Stomach (tissue), 8 donors: ENCODE measurements at regions not wholly inside any gene's neighbourhood (a gene's known extent, or its start where the extent isn't known, plus 50 kb on each side); places are given as distances from the start of the nearest gene placed in this dataset.

ENCODE experiments used
- DNase-seq, 2 donors: peaks; one replicate each; pipeline versions ENCODE4 v3.0.0 to v3.0.0-alpha.2; 2013 to 2019
- H3K27ac ChIP-seq, 5 donors: fragments of 200-600 bp in 4 of 5; sonication (generic) in 4 of 5; one replicate each; pipeline ENCODE4 v1.5.1; 2013 to 2019; ENCODE audit warnings: mild to moderate bottlenecking in 1 of 5, moderate library complexity in 1 of 5
- H3K27me3 ChIP-seq, 3 donors: fragments of 200-600 bp; sonication (generic); one replicate each; pipeline ENCODE4 v1.5.1; 2017 to 2019; ENCODE audit warnings: mixed run types in 1 of 3
- H3K36me3 ChIP-seq, 4 donors: fragments of 200-600 bp; sonication (generic); 1 replicate in 3 of 4; 2 replicates in 1 of 4; pipeline ENCODE4 v1.5.1; 2016 to 2019
- H3K4me1 ChIP-seq, 4 donors: fragments of 200-600 bp; sonication (generic); one replicate each; pipeline ENCODE4 v1.5.1; 2016 to 2019
- H3K4me3 ChIP-seq, 4 donors: fragments of 200-600 bp; sonication (generic) in 3 of 4; one replicate each; pipeline ENCODE4 v1.5.1; 2016 to 2019; ENCODE audit warnings: mild to moderate bottlenecking in 1 of 4
- H3K9me3 ChIP-seq, 4 donors: fragments of 200-600 bp; sonication (generic); one replicate each; pipeline ENCODE4 v1.5.1; 2016 to 2019
- EP300 ChIP-seq: sonication (generic); formaldehyde crosslinking; IDR thresholded peaks from one replicate; pipeline ENCODE4 v1.6.1; 2017; ENCODE audit warnings: antibody characterized with exemption
- POLR2A ChIP-seq, 4 donors: fragments of 450-650 bp; IDR thresholded peaks; one replicate each; pipeline ENCODE4 v1.6.1; 2016; ENCODE audit warnings: antibody characterized with exemption in 4 of 4, control low read depth in 2 of 4, mild to moderate bottlenecking in 1 of 4, moderate library complexity in 1 of 4
- POLR2AphosphoS5 ChIP-seq, 3 donors: sonication (generic); formaldehyde crosslinking; IDR thresholded peaks; one replicate each; pipeline ENCODE4 v1.6.1; 2016; ENCODE audit warnings: antibody characterized with exemption in 3 of 3
- WGBS, 5 donors: extraction: QIAGEN DNeasy Blood & Tissue Kit in 3 of 5; methylation state at CpG; one replicate each; pipeline versions ENCODE4 v1.1.5 to v1.1.7; 2013 to 2018; 5-methylcytosine and 5-hydroxymethylcytosine counted together
- intact Hi-C: fragments of 100-400 bp; cut with DNase I; formaldehyde crosslinking; loops from one replicate; pipeline ENCODE4 v1.15.1; 2023; ENCODE audit warnings: low total_unique reads
- TF ChIP-seq, protein P1 (sequence below), 7 experiments: fragments of 450-650 bp in 4 of 7; fragments of 200-600 bp in 3 of 7; sonication (generic) in 3 of 7; IDR thresholded peaks; one replicate each; pipeline ENCODE4 v1.5.1; 2016 to 2019; ENCODE audit warnings: antibody characterized with exemption in 7 of 7, control low read depth in 2 of 7, mild to moderate bottlenecking in 1 of 7
- donor health status: healthy with polysubstance abuse.
- donor health status: Bipolar disorder and iron deficiency.
- donor health status: healthy.

- no peak for DNase-seq
- Histone ChIP-seq H3K27ac (no peak overlapping the region), H3K4me3 (no peak overlapping the region), H3K9me3 (no peaks in the 10 kb centered on the region), H3K4me1 (no peaks in the 10 kb centered on the region), H3K27me3 (no peaks in the 10 kb centered on the region), H3K36me3 (no peaks in the 10 kb centered on the region)
- TF ChIP-seq, protein P1, sequence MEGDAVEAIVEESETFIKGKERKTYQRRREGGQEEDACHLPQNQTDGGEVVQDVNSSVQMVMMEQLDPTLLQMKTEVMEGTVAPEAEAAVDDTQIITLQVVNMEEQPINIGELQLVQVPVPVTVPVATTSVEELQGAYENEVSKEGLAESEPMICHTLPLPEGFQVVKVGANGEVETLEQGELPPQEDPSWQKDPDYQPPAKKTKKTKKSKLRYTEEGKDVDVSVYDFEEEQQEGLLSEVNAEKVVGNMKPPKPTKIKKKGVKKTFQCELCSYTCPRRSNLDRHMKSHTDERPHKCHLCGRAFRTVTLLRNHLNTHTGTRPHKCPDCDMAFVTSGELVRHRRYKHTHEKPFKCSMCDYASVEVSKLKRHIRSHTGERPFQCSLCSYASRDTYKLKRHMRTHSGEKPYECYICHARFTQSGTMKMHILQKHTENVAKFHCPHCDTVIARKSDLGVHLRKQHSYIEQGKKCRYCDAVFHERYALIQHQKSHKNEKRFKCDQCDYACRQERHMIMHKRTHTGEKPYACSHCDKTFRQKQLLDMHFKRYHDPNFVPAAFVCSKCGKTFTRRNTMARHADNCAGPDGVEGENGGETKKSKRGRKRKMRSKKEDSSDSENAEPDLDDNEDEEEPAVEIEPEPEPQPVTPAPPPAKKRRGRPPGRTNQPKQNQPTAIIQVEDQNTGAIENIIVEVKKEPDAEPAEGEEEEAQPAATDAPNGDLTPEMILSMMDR (IDR thresholded peaks at IDR 0.05): no peak
- TF ChIP-seq POLR2A (IDR thresholded peaks at IDR 0.05): no peak
- no peak for TF ChIP-seq POLR2AphosphoS5 (IDR thresholded peaks at IDR 0.05)
- no peak for TF ChIP-seq EP300
- intact Hi-C loops: no loop called here
- WGBS, 5 donors: 68 to 82% (median 77%) methylated on average over 3 of the region's 3 CpGs
Measured at GRCh38 chr13:105201351-105201750, 1334.1 kb downstream of the EFNB2 start.

- H3K4me3 ChIP-seq: no peak overlapping the region
- WGBS, 5 donors: 64 to 73% (median 68%) methylated on average over 4 of the region's 4 CpGs
Measured at GRCh38 chr13:105200181-105200580, 1335.3 kb downstream of the EFNB2 start.

DNA sequence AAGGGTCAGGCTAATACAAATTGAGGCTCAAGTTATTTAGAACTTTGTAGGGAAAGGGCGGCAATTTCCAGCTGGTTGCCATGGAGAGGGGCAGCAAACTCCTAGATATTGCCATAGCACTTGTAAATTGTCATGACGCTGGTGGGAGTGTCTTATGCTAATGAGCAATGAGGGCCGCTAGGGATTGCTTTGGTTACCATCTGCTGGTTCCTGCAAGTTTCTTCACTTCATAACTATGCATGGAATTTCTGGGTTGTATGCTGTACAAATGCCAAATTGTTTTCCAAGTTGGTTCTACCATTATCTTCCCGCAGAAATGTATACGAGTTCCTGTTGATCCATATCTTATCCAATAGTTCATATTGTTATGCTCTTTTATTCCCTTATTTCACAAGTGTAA is 1339.4 kb downstream of the EFNB2 start:
- Histone ChIP-seq H3K4me1 (no peaks in the 10 kb centered on the region), H3K27me3 (no peaks in the 10 kb centered on the region), H3K27ac (no peak overlapping the region), H3K9me3 (no peaks in the 10 kb centered on the region), H3K36me3 (no peaks in the 10 kb centered on the region), H3K4me3 (no peak overlapping the region)
- no peak for TF ChIP-seq EP300
- no peak for TF ChIP-seq POLR2A (IDR thresholded peaks at IDR 0.05)
- 51 to 66% (median 58%) methylated on average over 5 of the region's 5 CpGs for WGBS, 5 donors
- DNase-seq: peak in 1 of 2 donors; percentile 18
- intact Hi-C loops: no loop called here

More at GRCh38 chr13:105200181-105200580, 1335.3 kb downstream of the EFNB2 start:
- Histone ChIP-seq H3K36me3 (no peaks in the 10 kb centered on the region), H3K9me3 (no peaks in the 10 kb centered on the region), H3K4me1 (no peaks in the 10 kb centered on the region), H3K27ac (no peak overlapping the region), H3K27me3 (no peaks in the 10 kb centered on the region)
- intact Hi-C loops: no loop called here
- no peak for DNase-seq
- TF ChIP-seq POLR2A (IDR thresholded peaks at IDR 0.05) (no peak), EP300 (no peak), POLR2AphosphoS5 (IDR thresholded peaks at IDR 0.05) (no peak)
- TF ChIP-seq, protein P1 (IDR thresholded peaks at IDR 0.05): no peak

- Histone ChIP-seq H3K36me3 (no peaks in the 10 kb centered on the region), H3K4me3 (no peak overlapping the region), H3K27ac (no peak overlapping the region), H3K4me1 (no peaks in the 10 kb centered on the region), H3K27me3 (no peaks in the 10 kb centered on the region), H3K9me3 (no peaks in the 10 kb centered on the region)
- TF ChIP-seq POLR2AphosphoS5 (IDR thresholded peaks at IDR 0.05) (no peak), POLR2A (IDR thresholded peaks at IDR 0.05) (no peak)
- no peak for DNase-seq
- intact Hi-C loops: no loop called here
- WGBS, 5 donors: 53 to 88% (median 83%) methylated on average over 5 of the region's 5 CpGs
Measured at GRCh38 chr13:105193026-105193425, 1342.4 kb downstream of the EFNB2 start.

- no peak overlapping the region for H3K4me3 ChIP-seq
- no peaks in the 10 kb centered on the region for H3K9me3 ChIP-seq
- intact Hi-C loops: no loop called here
- no peak for DNase-seq
- 76 to 86% (median 83%) methylated on average over 3 of the region's 3 CpGs for WGBS, 5 donors
- no peak overlapping the region for H3K27ac ChIP-seq
- no peaks in the 10 kb centered on the region for H3K4me1 ChIP-seq
- no peak for TF ChIP-seq POLR2AphosphoS5 (IDR thresholded peaks at IDR 0.05)
- TF ChIP-seq EP300: no peak
- no peak for TF ChIP-seq POLR2A (IDR thresholded peaks at IDR 0.05)
- TF ChIP-seq, protein P1 (IDR thresholded peaks at IDR 0.05): no peak
- no peaks in the 10 kb centered on the region for H3K27me3 ChIP-seq
- no peaks in the 10 kb centered on the region for H3K36me3 ChIP-seq
Measured at GRCh38 chr13:105184201-105184600, 1351.3 kb downstream of the EFNB2 start.
